ENCODE measurements at regions not wholly inside any gene's neighbourhood (a gene's known extent, or its start where the extent isn't known, plus 50 kb on each side); places are given as distances from the start of the nearest gene placed in this dataset.
"Not testable (repeated sequence)": the region's sequence is repeated elsewhere in the genome, so short reads cannot be mapped to it uniquely, and the experiment has no call there.

DNA sequence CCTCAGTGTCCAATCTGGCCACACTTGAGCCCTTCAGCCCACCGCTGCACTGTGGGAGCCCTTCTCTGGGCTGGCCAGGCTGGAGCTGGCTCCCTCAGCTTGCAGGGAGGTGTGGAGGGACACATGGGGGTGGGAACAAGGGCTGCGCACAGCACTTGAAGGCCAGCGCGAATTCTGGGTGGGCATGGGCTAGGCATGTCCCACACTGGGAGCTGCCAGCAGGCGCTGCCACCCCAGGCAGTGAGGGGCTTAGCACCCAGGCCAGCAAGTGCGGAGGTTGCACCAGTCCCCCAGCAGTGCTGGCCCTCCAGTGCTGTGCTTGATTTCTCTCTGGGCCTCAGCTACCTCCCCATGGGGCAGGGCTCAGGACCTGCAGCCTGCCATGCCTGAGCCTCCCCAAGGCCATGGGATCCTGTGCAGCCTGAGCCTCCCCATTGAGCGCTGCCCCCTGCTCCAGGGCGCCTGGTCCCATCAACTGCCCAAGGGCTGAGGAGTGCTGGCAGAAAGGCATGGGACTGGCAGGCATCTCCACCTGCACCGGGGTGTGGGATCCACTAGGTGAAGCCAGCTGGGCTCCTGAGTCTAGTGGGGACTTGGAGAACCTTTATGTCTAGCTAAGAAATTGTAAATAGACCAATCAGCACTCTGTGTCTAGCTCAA, 148.2 kb downstream of the EMB start:
- Histone ChIP-seq H3K36me3 (ENCODE audit: control insufficient read depth, insufficient read depth, low read length) (no peaks in the 10 kb centered on the region), H3K4me3 (ENCODE audit: low read depth, low read length) (no peak overlapping the region), H3K27me3 (ENCODE audit: control insufficient read depth, insufficient read depth, low read length) (no peaks in the 10 kb centered on the region)
- TF ChIP-seq, protein P1, sequence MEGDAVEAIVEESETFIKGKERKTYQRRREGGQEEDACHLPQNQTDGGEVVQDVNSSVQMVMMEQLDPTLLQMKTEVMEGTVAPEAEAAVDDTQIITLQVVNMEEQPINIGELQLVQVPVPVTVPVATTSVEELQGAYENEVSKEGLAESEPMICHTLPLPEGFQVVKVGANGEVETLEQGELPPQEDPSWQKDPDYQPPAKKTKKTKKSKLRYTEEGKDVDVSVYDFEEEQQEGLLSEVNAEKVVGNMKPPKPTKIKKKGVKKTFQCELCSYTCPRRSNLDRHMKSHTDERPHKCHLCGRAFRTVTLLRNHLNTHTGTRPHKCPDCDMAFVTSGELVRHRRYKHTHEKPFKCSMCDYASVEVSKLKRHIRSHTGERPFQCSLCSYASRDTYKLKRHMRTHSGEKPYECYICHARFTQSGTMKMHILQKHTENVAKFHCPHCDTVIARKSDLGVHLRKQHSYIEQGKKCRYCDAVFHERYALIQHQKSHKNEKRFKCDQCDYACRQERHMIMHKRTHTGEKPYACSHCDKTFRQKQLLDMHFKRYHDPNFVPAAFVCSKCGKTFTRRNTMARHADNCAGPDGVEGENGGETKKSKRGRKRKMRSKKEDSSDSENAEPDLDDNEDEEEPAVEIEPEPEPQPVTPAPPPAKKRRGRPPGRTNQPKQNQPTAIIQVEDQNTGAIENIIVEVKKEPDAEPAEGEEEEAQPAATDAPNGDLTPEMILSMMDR (IDR thresholded peaks at IDR 0.05; ENCODE audit: insufficient read depth, low read depth, low read length): no peak
- ChIA-PET POLR2A (no interaction called here), CTCF (no interaction called here)
- no peak for DNase-seq (ENCODE audit: low read depth)

DNA sequence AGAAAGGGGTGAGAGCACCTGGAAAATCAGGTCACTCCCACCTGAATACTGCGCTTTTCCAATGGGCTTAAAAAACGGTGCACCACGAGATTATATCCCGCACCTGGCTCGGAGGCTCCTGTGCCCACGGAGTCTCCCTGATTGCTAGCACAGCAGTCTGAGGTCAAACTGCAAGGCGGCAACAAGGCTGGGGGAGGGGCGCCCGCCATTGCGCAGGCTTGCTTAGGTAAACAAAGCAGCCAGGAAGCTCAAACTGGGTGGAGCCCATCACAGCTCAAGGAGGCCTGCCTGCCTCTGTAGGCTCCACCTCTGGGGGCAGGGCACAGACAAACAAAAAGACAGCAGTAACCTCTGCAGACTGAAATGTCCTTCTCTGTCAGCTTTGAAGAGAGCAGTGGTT, 160.6 kb downstream of the EMB start:
- DNase-seq (ENCODE audit: low read depth); CTCF ChIA-PET; H3K27me3 ChIP-seq (ENCODE audit: control insufficient read depth, insufficient read depth, low read length); H3K4me3 ChIP-seq (ENCODE audit: low read depth, low read length); H3K36me3 ChIP-seq (ENCODE audit: control insufficient read depth, insufficient read depth, low read length); POLR2A ChIA-PET: not testable (repeated sequence)
